ENCODE measurements at regions not wholly inside any gene's neighbourhood (a gene's known extent, or its start where the extent isn't known, plus 50 kb on each side); places are given as distances from the start of the nearest gene placed in this dataset.

DNA sequence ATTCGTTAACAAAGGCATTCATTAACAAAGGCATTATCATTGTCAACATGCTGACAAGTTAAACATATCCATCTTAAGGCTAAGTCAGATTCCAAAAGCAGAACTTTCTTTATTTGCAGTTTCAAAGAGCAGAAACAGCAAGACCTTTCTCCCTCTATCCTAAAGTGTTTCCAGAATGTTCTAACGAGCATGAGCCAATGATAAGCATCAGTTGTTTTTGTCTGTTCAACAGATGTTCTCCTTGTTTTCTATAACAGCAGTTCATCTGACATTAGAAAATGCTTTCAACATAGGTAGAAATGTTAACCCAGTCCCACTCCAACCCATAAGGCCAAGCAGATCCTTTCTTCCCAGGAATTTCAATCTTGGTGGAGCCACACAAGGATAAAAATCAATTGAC is 77.6 kb upstream of the POMGNT2 start:
- no peak for DNase-seq (ENCODE audit: low read depth in 2 of 2)

DNA sequence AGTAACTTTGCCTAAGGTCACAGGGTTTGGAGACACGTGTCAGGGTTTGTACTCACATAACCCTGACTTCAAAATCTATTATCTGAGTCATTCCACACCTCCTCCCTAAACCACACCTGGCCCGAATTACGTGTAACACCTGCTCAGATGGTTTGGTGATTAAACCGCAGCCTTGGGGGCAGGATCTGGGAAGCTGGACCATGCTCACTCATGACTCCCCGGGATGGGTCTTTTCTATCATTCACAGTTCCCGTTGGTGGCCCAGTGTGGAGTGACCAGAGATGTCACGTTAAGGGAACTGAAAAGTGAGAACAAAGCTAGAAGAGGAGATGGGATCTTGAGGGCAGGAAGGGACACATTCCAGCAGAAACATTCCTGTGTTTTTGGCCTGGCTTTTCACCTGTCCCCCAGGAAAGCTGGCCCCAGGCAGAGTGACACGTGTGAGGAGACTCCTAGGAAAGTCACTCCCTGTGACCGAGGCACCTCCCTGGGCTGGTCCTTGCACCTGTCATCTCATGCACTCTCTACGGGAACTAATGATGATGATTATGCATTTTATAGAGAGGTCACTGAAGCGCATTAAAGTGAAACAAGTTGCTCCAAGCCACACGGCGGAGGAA is 75.4 kb upstream of the POMGNT2 start:
- no peak for DNase-seq (ENCODE audit: low read depth in 2 of 2)

DNA sequence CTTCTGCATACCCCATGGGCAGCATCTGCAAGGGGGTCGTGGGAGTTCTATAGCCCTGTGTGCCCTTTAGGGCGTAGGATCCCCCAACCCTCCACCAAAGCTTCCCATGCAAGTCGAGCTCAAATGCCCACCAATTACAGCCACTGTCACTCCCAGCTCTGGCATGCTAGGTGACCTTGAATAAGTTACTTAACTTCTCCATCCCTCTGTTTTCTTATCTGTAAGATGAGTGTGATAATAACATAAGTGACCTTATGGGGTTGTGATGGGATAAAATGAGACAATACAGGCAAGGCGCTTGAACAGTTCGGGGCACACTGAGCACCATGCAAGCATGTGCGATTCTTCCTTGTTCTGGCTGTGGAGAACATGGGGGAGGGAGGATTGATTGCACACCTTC is 74.8 kb upstream of the POMGNT2 start:
- DNase-seq (ENCODE audit: low read depth in 2 of 2), result no peak

DNA sequence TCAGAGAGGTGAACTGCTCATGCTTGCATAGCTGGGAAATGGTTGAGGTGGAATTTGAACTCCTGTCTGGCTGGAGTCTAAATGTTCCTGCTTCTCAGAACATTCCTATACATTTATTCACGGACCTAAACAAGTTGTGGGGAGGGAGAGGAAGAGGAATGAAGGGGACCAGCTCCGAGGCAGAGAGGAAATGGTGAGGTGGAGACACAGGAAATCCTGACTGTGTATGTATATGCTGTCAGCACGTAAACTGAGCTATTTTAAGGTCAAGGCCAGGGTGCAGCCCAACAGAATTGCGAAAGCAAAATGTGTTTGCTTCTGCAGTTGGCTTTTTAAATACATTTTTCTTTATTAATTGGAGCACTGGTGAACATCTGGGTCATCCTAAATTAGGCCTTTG is 74.1 kb upstream of the POMGNT2 start:
- peak; percentile 86 to 95 for DNase-seq (ENCODE audit: low read depth in 2 of 2)

GRCh38 chr3:43178891-43179366 is 73.0 kb upstream of the POMGNT2 start:
- DNase-seq (ENCODE audit: low read depth in 2 of 2), result peak; percentile 62 to 75

DNA sequence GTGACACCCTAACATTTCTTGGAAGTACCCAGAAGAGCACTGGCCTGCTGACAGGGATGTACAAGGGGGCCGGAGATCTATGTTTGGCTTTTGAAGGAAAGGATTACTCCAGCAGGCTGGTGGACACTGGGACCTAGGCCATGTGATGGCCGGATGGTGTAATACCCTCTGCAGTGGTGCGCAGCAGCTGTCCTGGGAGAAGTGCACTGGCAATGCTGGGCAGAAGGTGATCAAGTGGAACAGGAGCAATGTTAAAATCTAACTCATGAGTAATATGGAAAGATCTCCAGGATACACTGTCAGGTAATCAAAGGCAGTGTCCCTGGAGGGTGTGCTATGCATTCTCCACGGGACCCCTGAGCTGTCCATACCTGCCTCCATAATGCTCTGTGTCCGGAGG is 71.2 kb upstream of the POMGNT2 start:
- no peak for DNase-seq (ENCODE audit: low read depth in 2 of 2)

GRCh38 chr3:43176666-43177065 is 70.8 kb upstream of the POMGNT2 start:
- DNase-seq (ENCODE audit: low read depth in 2 of 2), result peak in 1 of 2 donors; percentile 75

DNA sequence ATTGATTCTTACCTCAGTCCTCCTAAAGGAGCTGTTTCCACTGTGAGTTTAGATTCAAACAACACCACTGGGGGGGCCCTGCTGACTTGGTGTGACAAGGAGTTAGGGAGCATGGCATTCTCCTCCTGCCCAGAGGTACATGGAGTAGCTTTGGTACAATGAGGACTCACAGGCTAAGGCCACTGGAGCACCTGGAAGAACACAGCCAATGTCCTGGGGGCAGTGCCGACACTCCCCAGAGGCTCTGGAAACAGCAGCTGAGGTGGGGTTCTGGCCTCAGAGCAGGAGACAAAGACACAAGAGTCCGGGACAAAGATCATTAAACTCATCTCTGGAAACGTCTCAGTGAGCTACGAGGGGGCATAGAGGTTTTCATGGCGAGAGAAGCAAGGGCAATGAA is 69.7 kb upstream of the POMGNT2 start:
- no peak for DNase-seq (ENCODE audit: low read depth in 2 of 2)

DNA sequence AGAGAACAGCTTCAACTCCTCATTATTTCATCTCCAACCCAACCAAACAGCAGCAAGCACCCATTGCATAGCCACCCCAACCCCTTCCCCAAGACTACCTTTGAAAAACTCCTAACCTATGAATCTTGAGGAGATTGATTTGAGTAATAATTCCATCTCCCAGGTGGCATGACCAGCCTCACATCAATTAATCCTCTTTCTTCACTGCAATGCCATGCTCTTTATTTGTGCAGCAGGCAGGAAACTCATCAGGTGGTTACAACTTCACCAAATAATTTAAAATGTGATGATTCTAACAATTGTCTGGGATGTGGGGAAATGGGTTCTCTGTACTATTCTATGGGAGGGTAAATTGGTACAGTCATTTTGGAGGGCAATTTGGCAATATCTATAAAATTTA is 68.1 kb upstream of the POMGNT2 start:
- no peak for DNase-seq (ENCODE audit: low read depth in 2 of 2)

DNA sequence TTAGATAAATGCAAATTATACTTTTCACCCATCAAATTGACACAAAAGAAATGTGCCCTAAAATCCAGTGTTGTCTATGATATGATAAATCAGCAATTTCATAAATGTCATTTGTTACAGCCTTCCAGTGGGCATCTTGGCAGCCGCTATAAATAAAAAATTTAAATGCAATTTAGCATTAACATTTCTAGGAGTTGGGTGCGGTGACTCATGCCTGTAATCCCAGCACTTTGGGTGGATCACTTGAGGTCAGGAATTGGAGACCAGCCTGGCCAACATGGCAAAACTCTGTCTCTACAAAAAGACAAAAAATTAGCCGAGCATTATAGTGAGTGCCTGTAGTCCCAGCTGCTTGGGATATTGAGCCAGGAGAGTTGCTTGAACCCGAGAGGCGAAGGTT is 65.9 kb upstream of the POMGNT2 start:
- DNase-seq (ENCODE audit: low read depth in 2 of 2), result no peak

GRCh38 chr3:43170553-43170952 is 64.7 kb upstream of the POMGNT2 start:
- no peak for DNase-seq (ENCODE audit: low read depth in 2 of 2)

DNA sequence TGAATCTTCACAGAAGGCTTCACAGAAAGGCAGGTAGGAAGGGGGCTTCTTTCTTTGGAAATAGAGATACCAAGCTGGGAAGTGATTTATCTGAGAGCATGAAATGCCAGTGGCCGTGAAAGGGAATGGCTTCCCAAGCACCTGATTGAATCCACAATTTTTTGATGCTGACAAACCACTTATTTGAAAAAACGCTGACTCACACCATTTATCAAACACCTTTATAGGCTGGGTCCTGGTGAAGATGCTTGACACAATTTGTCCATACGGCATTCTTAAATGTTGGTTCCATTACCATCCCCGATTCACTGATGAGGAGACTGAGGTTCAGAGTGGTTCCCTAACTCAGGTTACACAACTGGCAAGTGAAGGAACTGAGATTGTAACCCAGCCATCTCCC is 64.1 kb upstream of the POMGNT2 start:
- no peak for DNase-seq (ENCODE audit: low read depth in 2 of 2)

GRCh38 chr3:43166406-43166805 is 60.5 kb upstream of the POMGNT2 start:
- DNase-seq (ENCODE audit: low read depth in 2 of 2), result no peak

- DNase-seq (ENCODE audit: low read depth in 2 of 2), result no peak
Measured at GRCh38 chr3:43165786-43166185, 59.9 kb upstream of the POMGNT2 start.

DNA sequence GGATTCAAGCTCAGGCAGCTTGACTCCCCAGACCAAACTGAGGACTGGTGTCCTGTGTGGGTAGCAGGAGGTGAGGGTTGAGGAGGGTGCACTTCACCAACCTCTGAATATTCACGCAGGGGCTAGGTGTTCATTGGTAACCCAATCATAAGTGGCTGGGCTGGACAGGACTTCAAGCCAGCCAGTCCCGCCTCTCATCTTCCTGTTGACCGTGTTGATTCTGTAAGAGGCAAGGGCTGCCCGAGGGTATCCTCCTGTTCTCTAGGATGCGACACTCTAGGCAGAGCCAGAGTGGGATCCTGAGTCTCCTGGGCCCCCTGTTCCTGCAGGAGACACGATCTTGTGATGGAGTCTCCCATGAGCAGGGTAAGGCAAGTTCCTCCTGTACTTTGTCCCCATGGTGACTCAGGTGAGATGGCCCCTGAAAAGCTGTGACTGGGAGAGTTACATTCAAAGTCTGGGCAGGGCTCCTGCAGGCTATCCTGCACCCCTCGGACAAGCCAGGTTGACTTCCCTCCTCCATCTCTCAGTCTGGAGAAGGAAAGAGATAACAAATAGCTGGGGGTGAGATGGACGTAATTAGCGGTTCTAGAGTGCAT is 58.1 kb upstream of the POMGNT2 start:
- no peak for DNase-seq (ENCODE audit: low read depth in 2 of 2)

DNA sequence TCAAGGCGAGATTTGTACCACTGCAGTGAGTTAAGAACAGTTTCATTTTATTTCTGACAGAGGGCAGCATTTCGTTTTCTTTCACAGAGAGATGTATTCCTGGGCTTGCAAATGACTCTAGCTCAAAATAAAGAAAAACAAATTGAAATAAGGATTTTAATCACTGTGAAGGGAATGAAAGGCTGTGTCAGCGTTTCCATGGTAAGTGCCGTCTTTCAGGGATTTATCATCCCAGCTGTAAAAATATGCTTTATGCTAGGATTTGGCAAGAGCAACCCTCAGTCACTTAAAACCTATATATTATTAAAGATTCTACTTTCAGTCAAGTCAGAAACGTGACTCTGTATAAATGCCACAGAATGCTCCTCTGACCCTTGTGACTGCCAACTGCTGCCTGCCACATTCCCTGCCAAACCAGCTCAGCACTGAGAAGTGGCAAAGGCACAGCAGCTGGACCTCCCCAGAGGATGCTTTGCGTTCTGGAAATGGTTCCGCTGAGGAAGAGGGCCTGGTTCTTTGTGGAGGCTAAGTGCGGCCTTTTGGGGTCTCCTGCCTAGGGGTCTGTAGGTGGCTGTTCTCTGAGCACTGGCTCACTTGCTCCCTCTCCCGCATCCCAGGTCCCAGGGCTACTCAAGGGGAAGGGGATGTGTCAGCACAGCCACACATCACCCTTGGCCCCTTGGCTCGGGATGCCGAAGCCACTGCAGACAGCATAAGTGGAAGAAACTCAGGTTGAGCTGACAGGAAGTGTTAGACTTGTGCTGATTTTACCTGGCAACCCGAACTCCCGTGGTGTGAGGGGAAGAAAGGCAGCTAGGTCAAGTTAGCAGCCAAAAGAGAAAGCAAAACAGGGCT is 56.6 kb upstream of the POMGNT2 start:
- peak; percentile 69 to 81 for DNase-seq (ENCODE audit: low read depth in 2 of 2)

DNA sequence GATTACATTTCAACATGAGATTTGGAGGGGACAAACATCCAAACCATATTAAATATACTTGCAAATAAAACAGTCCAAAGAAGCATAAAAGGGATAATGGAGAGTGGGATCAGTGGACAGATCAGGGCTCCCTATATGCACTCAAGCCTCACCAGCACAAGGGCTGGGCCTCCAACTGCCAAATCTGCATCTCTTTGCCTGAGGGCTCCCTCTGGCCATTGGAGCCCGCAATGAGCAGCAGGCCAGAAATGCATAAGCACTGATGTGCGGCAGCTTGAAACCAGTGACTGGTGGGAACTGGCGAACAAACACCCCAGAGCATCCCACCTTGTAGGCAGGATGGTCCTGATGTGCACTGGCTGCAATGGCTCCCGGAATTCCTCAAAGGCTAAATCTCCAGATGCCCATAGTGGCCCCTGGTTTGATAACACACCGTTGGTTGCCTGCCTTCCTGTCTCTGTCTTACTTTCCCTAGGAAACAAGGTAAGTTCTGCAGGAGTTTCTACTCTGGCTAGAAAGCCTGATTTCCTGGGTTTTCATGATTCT is 55.9 kb upstream of the POMGNT2 start:
- no peak for DNase-seq (ENCODE audit: low read depth in 2 of 2)

- no peak for DNase-seq (ENCODE audit: low read depth in 2 of 2)
Measured at GRCh38 chr3:43160664-43161063, 54.8 kb upstream of the POMGNT2 start.

- DNase-seq (ENCODE audit: low read depth in 2 of 2), result no peak
Measured at GRCh38 chr3:43159876-43160255, 54.0 kb upstream of the POMGNT2 start.

DNA sequence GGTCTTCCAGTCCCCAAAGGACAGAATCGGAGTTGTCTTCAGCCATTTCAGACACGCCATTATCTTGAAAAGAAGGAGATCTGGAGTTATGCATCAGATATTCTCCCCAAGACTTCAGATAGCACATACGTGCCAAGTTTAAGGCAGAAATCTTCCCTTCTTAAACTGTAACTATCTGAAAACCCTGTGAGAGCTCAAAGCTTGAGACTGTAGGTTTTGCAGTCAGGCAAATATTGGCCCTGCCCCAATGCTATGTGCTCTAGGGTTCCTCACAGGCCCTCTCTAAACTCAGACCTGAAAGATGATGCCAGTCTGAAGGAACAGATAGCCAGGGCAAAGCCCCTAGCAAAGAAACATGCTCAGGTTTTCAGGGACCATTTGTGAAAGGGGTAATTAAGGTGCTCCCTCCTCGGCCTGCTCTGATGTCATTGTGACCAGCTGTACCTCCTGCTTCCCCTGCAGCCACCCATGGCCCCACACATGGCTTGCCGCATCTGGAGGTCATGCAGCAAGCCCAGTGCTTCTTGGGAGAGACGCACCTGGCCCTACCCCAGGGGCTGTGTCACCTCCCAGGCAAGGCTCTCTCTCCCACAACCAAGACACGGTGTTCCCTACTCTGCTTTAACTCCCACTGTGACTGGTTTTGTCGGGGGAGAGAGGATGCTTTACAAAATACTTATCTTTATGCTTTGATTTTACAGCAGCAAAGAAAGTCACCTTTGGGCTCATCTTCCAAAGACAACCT is 53.4 kb upstream of the POMGNT2 start:
- no peak for DNase-seq (ENCODE audit: low read depth in 2 of 2)

GRCh38 chr3:43156812-43157455 is 51.1 kb upstream of the POMGNT2 start:
- no peak for DNase-seq (ENCODE audit: low read depth in 2 of 2)
